Putamen (tissue), 1 donor: ENCODE measurements at regions not wholly inside any gene's neighbourhood (a gene's known extent, or its start where the extent isn't known, plus 50 kb on each side); places are given as distances from the start of the nearest gene placed in this dataset.

ENCODE experiments used
- DNase-seq: peaks from one replicate; pipeline ENCODE4 v3.0.0-alpha.2; 2016; ENCODE audit warnings: low spot score

DNA sequence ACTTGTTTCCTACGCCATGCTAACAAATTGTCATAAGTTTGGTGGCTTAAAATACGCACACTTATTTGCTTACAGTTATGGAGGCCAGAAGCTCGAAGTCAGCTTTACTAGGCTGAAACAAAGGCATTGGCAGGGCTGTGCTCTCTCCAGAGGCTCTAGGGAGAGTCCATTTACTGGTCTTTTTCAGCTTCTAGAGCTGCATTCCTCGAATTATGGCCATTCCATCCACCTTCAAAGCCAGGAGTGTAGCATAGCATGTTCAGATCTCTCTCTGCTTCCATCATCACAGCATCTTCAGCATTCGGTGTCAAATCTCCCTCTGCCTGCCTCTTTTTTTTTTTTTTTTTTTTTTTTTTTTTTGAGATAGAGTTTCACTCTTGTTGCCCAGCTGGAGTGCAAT, 670.2 kb downstream of the ACTL7B start:
- DNase-seq = no peak

- no peak for DNase-seq
These were observed 670.8 kb downstream of the ACTL7B start for GRCh38 chr9:108184941-108185340.

- no peak for DNase-seq
These were observed 671.8 kb downstream of the ACTL7B start for GRCh38 chr9:108184009-108184408.

- no peak for DNase-seq
These were observed 672.8 kb downstream of the ACTL7B start for GRCh38 chr9:108182950-108183381.

DNA sequence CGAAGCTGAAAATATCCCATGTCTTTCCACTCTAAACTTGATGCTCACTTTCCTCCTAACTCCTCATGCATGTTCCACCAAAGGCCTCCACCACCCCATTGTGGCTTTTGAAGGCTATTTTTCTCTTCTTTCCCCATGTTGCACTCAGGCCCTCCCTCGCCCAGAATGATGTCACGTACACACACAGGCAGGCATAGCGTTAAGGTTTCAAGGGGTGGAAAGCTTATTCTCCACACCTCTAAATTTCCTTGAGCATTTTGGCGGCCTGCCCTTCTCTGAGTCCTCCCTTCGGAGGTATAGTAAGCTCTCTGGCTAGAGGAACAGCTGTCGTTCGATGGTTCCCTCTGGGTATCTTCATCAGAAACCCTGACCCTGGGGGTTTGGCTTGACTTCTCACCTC, 673.5 kb downstream of the ACTL7B start:
- DNase-seq = no peak

DNA sequence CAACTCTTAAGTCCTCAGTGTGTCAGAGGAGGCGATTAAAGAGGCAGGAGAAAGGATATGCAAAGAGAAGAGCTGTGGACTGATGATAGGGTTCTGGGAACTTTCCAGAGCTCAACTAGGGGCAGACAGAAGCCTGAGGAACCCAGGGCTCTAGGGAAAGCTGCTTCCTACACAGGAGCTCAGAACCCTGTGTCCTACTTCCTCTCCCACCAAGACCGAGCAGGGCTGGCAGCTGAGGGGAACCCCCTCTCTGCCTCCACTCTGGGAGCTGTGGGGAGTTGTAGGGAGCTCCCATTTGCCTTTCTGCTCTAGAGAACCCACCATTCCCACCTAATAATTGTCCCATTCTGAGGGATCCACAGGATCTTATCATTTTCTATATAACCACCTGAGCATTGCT, 674.3 kb downstream of the ACTL7B start:
- DNase-seq = no peak

DNA sequence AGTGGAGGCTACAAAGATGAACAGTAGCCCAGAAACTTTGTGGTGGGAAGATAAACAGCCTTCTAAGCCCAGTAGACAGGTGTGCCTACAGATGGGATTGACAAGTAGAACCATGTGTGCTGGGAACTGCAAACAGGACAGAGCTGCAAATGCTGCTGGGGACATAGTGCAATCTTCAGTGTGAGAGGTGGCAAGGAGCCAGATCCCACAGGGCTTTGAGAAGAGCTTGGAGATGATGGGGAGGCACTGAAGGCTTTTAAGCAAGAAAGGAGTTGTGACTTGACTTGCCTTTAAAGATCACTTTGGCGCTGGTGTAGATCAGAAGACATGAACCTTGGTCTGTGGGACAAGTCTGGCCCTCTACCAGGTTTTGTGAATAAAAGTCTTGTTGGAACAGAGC, 675.2 kb downstream of the ACTL7B start:
- DNase-seq = no peak

DNA sequence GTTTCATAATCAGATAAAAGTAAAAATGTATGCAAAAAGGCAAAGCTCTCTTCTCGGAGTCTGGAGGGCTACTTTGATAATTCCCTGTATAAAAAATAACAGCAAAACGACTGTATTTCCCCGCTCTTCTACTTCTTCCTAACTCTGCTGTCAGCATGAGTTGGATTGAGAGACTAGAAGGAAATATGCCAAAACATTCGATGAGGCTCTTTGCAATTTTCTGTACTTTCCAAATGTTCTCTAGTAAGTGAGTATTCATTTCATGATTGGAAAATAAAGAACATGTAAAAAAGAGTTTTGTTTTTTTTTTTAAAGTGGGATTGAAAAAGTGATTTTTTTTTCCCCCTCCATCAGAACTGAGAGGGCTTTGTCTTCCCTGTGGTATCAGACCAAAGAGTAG, 677.5 kb downstream of the ACTL7B start:
- DNase-seq = no peak

GRCh38 chr9:108168236-108168850, 678.8 kb upstream of the KLF4 start:
- DNase-seq = no peak

- DNase-seq = no peak
These were observed 677.7 kb upstream of the KLF4 start for GRCh38 chr9:108167136-108167900.

DNA sequence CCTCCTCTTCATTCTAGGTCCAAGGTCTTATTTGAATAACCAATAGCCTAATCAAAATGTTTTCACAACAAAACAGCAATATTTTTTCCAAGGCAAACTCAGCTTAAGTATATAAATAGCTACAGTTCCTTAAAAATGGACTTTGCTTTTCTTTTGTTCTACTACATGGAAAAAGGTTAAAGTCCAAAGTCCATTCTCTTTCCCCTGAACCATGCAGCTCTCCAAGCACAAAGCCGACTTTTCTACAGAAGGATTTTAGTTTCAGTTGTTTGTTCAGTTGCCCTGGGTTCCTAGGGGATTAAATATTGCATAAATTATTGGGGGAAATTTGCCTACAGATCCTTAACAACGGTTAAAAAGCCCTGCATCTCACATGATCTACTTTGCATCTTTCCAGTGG, 677.0 kb upstream of the KLF4 start:
- no peak for DNase-seq

DNA sequence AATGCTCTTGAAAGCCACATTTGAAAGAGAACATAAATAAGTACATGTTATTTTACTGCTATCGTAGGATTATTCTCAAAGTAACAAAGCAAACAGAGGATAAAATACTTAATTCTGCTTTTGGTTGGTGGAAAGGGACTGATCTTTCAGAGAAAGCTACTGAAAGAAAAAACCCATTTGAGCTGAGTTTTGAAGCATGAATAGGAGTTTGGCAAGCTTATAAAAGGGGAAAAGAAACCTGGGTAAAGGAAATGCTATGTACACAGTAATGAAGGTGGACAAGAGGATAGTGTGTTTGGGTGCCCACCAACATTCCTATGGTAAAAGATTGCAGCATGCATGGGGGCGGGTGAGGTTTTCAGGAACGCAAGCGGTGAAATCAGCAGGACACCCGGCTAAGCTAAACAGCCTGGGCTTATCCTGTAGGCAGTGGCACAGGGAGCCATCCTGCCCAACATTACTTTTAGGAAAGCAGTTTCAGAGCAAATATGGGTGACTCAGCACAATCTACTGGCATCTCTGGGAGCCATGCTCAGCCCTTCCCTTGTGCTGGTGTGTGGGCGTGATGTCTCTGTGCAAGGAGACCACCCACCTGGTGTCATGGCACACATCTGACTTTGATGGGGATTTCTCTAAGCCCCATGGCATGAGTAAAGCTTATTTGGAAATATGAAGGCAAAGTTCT, 673.9 kb upstream of the KLF4 start:
- DNase-seq = peak; percentile 71

- DNase-seq = no peak
These were observed 673.1 kb upstream of the KLF4 start for GRCh38 chr9:108162664-108163063.

DNA sequence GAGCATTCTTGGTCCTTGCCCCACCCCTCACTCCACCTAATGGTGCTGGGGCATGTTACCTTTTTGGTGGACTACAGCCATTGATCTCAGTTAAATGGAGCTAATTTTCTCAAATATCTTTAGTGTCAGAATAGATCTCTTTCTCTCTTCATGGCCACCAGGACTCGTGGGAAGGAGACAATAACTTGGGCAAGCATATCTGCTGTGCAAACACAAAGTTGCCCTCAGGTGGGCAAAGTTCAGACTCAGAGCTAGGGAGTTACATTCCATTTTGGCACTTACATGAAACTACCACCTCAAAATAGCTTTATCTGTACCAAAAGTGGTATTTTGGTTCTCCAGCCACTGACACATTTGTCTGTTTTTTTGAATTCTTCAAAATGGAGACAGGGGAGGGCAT, 671.9 kb upstream of the KLF4 start:
- no peak for DNase-seq

DNA sequence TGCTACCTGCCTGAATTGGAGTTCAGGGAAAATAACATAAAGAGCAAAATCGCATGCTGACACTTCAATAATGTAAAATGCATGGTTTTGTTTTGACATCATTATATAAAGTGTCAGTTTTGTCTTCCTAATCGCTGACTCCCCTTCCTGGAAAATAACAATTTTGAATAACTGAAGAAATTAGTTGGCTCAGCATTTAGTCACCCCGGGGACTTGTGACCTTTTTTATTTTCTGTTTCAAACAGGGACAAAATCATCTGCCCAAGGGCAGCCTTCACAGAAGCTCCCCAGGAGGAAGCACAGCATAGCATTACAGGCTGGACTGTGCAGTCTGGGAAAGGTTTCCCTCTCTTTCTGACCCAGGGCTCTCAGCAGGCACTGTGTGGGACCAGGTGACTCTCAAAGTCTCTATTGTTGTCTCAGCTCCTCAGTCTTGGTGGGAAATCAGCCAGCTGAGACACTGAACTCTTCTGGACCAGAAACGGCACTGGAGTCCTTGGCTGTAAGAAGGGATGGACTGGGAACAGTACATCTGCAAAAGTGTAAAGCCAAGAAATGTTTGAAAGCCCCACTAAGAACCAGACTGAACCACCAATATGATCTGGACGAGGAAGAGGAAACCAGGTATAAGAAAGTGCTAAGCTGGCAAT, 671.3 kb upstream of the KLF4 start:
- DNase-seq = no peak

DNA sequence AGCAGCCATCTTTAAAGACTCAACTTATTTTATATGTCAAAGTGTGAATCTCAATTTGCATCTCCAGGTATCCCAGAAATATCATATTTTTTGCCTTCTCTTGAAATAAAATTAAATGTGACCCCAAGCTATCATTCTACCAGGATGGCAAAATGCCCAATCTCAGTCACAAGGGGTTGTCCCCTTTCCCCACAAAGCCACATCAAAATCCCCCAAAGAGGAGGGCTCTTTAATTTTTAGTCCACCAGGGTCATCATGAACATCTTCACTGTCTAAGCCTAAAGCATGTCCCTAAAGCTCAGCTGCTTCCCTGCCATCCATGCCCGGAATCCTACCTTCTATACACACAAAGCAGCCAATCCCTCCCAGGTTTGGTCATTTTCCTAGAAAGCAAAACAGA, 670.5 kb upstream of the KLF4 start:
- DNase-seq = no peak

GRCh38 chr9:108158236-108158995, 668.8 kb upstream of the KLF4 start:
- DNase-seq = no peak

- DNase-seq = no peak
These were observed 666.9 kb upstream of the KLF4 start for GRCh38 chr9:108156270-108156998.

DNA sequence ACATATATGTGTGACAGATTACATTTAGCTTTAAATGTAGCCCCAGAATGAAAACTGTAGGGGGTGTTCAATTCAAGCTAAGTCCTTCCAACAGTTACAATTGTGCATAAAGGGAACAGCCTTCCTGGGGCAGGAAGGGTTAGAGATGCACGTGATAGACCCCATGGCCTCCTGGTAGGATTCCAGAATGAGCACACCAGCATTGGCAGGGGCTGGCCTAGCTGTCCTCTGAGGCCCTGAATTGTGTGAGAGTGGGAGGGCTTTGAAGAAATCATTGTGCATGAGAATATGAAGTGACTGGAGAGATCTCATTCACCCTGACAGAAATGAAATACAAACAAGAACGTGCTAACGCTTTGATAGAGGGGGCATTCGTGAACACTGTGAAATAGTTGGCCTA, 663.8 kb upstream of the KLF4 start:
- peak; percentile 21 for DNase-seq

- no peak for DNase-seq
These were observed 661.4 kb upstream of the KLF4 start for GRCh38 chr9:108150736-108151586.
